Hippocampal formation (tissue), 2 donors: ENCODE measurements at regions not wholly inside any gene's neighbourhood (a gene's known extent, or its start where the extent isn't known, plus 50 kb on each side); places are given as distances from the start of the nearest gene placed in this dataset.
"Not testable (repeated sequence)": the region's sequence is repeated elsewhere in the genome, so short reads cannot be mapped to it uniquely, and the experiment has no call there.

ENCODE experiments used
- DNase-seq, 2 donors: peaks; one replicate each; lab custom pipeline; 2025; lab: John Stamatoyannopoulos, UW

- not testable (repeated sequence) for DNase-seq
Measured at GRCh38 chr1:120550335-120550734, 135.5 kb downstream of the NBPF8 start.

GRCh38 chr1:120552190-120552589 lies 137.4 kb downstream of the NBPF8 start:
- DNase-seq: not testable (repeated sequence)

GRCh38 chr1:120557605-120558302 lies 142.9 kb downstream of the NBPF8 start:
- not testable (repeated sequence) for DNase-seq

GRCh38 chr1:120558303-120559060 lies 143.6 kb downstream of the NBPF8 start:
- DNase-seq: peak in 1 of 2 donors; percentile 4

GRCh38 chr1:120561767-120562166 lies 146.9 kb downstream of the NBPF8 start:
- not testable (repeated sequence) for DNase-seq

- not testable (repeated sequence) for DNase-seq
Measured at GRCh38 chr1:120565396-120565795, 150.6 kb downstream of the NBPF8 start.

GRCh38 chr1:120567620-120568019 lies 152.8 kb downstream of the NBPF8 start:
- not testable (repeated sequence) for DNase-seq

GRCh38 chr1:120575201-120575600 lies 148.5 kb upstream of the NBPF26 start:
- DNase-seq: not testable (repeated sequence)

GRCh38 chr1:120582135-120582534 lies 141.6 kb upstream of the NBPF26 start:
- not testable (repeated sequence) for DNase-seq

GRCh38 chr1:120586053-120586452 lies 137.7 kb upstream of the NBPF26 start:
- DNase-seq: not testable (repeated sequence)

GRCh38 chr1:120588811-120589210 lies 134.9 kb upstream of the NBPF26 start:
- not testable (repeated sequence) for DNase-seq

GRCh38 chr1:120591774-120592173 lies 132.0 kb upstream of the NBPF26 start:
- DNase-seq: not testable (repeated sequence)

- DNase-seq: not testable (repeated sequence)
Measured at GRCh38 chr1:120592943-120593342, 130.8 kb upstream of the NBPF26 start.

- not testable (repeated sequence) for DNase-seq
Measured at GRCh38 chr1:120593648-120594047, 130.1 kb upstream of the NBPF26 start.

GRCh38 chr1:120598331-120598951 lies 125.3 kb upstream of the NBPF26 start:
- not testable (repeated sequence) for DNase-seq

- not testable (repeated sequence) for DNase-seq
Measured at GRCh38 chr1:120599511-120599910, 124.2 kb upstream of the NBPF26 start.

- DNase-seq: not testable (repeated sequence)
Measured at GRCh38 chr1:120600442-120601041, 123.2 kb upstream of the NBPF26 start.

- not testable (repeated sequence) for DNase-seq
Measured at GRCh38 chr1:120607882-120608281, 115.9 kb upstream of the NBPF26 start.

GRCh38 chr1:120608314-120609014 lies 115.3 kb upstream of the NBPF26 start:
- not testable (repeated sequence) for DNase-seq

- DNase-seq: not testable (repeated sequence)
Measured at GRCh38 chr1:120609015-120609573, 114.7 kb upstream of the NBPF26 start.

GRCh38 chr1:120609834-120610233 lies 113.9 kb upstream of the NBPF26 start:
- not testable (repeated sequence) for DNase-seq
